C4-2B (cell line): ENCODE measurements at regions not wholly inside any gene's neighbourhood (a gene's known extent, or its start where the extent isn't known, plus 50 kb on each side); places are given as distances from the start of the nearest gene placed in this dataset.
"Not testable (repeated sequence)": the region's sequence is repeated elsewhere in the genome, so short reads cannot be mapped to it uniquely, and the experiment has no call there.

Experiments used
- H3K27ac ChIP-seq: fragments of 450-650 bp; 2 replicates; pipeline ENCODE4 v1.5.1; 2017
- CTCF ChIP-seq: fragments of 450-650 bp; conservative IDR thresholded peaks from 2 replicates; pipeline ENCODE4 v1.5.1; 2017; ENCODE audit warnings: mild to moderate bottlenecking
- ZFX ChIP-seq: fragments of 450-650 bp; IDR thresholded peaks from 2 replicates; pipeline ENCODE4 v1.6.1; 2017

DNA sequence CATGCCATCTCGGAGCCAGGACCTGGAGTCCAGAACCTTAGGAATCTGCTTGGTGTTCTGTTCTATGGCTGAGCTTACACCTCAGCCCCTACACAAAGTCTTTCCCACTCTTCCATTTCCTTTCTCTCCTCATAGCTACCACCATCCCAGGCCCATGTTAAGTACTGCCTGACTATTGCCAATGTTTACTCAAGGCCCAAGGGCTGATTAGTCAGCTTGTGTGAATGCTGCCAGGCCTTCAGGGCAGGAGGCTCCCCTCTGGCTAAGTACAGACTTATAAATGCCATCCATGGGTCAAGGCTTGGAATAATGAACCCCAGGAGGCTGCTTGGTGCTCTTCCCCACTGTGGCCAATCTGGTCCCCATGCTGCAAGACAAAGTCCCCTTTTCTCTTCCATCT is 411.6 kb upstream of the MAGEB18 start:
- peak overlapping the region; percentile 52 for H3K27ac ChIP-seq
- no peak for TF ChIP-seq ZFX
- no peak for TF ChIP-seq CTCF

DNA sequence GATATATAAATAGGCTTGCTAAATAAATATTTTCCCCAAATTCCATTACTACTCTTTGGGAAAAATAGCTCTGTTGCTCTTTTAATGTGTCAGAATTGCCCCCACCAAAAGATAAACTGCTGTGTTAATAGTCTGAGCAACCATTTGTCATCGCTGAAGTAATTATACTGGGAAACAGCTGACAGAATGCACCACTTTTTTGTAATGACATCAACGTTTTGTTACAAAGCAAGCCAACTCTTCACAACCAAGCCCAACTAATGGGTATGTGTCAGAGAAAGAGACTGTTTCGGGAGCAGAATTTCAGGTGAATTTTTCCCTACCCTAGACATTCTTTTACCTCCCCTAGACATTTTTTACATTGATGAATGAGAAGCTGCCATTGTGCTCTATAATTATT is 405.0 kb upstream of the MAGEB18 start:
- H3K27ac ChIP-seq: no peak overlapping the region
- TF ChIP-seq ZFX (no peak), CTCF (no peak)

DNA sequence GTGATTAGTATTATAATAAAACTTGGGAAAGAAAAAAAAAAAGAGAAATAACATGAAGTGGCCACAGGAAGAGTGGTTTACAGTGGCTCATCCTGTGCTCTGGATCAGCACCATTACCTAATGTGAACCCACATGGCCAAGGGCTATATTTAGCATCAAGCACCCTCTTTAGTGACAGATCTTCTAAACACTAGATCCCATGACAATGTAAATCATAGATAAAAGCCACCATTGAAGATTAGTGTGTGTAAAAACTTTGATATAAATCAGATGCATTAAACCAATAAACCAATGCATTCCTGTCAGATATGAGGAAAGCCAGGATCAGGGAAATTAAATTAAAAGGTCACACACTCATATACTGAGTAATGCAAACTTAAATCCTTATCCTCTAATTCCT is 400.6 kb upstream of the MAGEB18 start:
- TF ChIP-seq ZFX: no peak
- no peak for TF ChIP-seq CTCF
- H3K27ac ChIP-seq: no peak overlapping the region

GRCh38 chrX:25742334-25742733 is 395.8 kb upstream of the MAGEB18 start:
- no peak overlapping the region for H3K27ac ChIP-seq
- no peak for TF ChIP-seq CTCF
- TF ChIP-seq ZFX: no peak

DNA sequence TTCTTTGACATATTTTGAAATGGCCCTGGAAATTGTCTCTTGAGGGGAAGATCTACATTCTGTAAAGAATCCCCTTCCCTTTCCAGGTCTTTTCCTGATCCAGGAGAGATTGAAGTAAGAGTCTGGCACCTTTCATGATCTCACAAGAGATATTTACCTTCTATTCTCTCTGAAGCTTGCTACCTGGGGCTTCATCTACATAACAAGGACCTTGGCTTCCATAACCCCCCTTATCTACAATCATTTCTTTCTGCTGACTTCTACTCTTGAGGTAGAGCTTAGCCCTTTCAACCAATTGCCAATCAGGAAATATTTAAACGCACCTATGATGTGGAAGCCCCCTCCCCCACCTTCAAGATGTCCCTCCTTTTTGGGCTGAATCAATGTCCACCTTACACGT is 383.7 kb upstream of the MAGEB18 start:
- no peak overlapping the region for H3K27ac ChIP-seq
- TF ChIP-seq CTCF: no peak
- TF ChIP-seq ZFX: no peak

DNA sequence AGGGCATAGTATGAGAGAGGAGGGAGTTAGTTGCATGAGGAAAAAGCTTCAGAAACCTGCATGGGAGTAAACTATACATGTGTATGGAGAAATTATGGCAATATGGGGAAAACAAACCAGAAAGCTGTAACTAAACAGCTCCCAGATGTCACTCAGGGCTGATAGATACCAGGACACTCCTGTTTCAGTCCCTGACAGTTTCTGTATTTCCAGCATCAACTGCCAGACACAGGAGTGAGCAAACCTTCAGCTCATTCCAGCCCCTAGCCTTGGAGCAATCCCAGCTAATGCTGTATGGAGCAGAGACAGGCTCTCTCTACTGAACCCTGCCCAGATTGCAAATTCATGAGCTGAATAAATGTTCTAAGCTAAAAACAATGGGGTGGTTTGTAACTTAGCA is 382.9 kb upstream of the MAGEB18 start:
- TF ChIP-seq CTCF (no peak), ZFX (no peak)
- H3K27ac ChIP-seq: no peak overlapping the region

DNA sequence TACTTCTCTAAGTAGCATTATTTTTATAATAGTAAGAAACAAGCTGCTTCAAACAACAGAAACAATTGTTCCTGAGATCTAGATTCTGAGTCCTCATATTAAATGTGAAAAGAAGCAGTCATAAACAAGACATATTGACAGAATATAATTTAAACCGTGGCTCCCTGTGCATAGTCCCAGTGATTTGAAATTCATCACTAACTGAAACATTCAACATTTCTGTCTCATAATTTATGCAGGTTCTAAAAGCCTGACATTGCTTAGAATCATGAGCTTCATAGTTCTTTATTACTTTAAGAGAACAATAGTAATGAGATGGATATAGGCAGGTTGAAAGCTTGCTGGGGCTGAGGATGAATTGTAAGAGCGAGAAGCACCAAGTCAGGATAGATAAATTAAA is 375.5 kb upstream of the MAGEB18 start:
- TF ChIP-seq ZFX: no peak
- TF ChIP-seq CTCF: no peak
- no peak overlapping the region for H3K27ac ChIP-seq

DNA sequence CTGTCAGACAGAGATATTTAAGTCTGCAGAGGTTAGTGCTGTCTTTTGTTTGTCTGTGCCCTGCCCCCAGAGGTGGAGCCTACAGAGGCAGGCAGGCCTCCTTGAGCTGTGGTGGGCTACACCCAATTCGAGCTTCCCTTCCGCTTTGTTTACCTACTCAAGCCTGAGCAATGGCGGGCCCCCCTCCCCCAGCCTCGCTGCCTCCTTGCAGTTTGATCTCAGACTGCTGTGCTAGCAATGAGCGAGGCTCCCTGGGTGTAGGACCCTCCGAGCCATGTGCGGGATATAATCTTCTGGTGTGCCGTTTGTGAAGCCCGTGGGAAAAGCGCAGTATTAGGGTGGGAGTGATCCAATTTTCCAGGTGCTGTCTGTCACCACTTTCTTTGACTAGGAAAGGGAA is 366.3 kb upstream of the MAGEB18 start:
- not testable (repeated sequence) for H3K27ac ChIP-seq

- not testable (repeated sequence) for H3K27ac ChIP-seq
Measured at GRCh38 chrX:25797796-25798195, 340.3 kb upstream of the MAGEB18 start.
